Breast epithelium (tissue), 3 donors: ENCODE measurements at regions not wholly inside any gene's neighbourhood (a gene's known extent, or its start where the extent isn't known, plus 50 kb on each side); places are given as distances from the start of the nearest gene placed in this dataset.

ENCODE experiments used
- CTCF ChIP-seq, 3 donors: fragments of 450-650 bp; IDR thresholded peaks; one replicate each; pipeline ENCODE4 v1.5.1; 2016 to 2017; ENCODE audit warnings: antibody characterized with exemption in 3 of 3, mild to moderate bottlenecking in 3 of 3, moderate library complexity in 3 of 3
- POLR2A ChIP-seq: fragments of 450-650 bp; IDR thresholded peaks from one replicate; pipeline ENCODE4 v1.6.1; 2016; ENCODE audit warnings: antibody characterized with exemption, mild to moderate bottlenecking, moderate library complexity
- POLR2AphosphoS5 ChIP-seq, 3 donors: sonication (generic); formaldehyde crosslinking; IDR thresholded peaks; one replicate each; pipeline ENCODE4 v1.6.1; 2017; ENCODE audit warnings: antibody characterized with exemption in 3 of 3

- no peak for TF ChIP-seq POLR2A
- TF ChIP-seq CTCF (IDR thresholded peaks at IDR 0.05) = no peak
- no peak for TF ChIP-seq POLR2AphosphoS5 (IDR thresholded peaks at IDR 0.05)
These were observed 168.7 kb upstream of the ITGB1 start for GRCh38 chr10:33126742-33127141.
